ENCODE measurements at regions not wholly inside any gene's neighbourhood (a gene's known extent, or its start where the extent isn't known, plus 50 kb on each side); places are given as distances from the start of the nearest gene placed in this dataset.

- H3K4me3 ChIP-seq (ENCODE audit: low read depth, low read length), result no peak overlapping the region
- DNase-seq (ENCODE audit: low read depth), result no peak
- TF ChIP-seq CTCF (IDR thresholded peaks at IDR 0.05; ENCODE audit: low read depth, low read length) (no peak), MAX (IDR thresholded peaks at IDR 0.05; ENCODE audit: low read depth, low read length) (no peak), POLR2A (IDR thresholded peaks at IDR 0.05; ENCODE audit: extremely low read depth, insufficient read length) (no peak), MYC (IDR thresholded peaks at IDR 0.05; ENCODE audit: low read depth, low read length) (no peak)
These were observed 705.6 kb upstream of the FOXG1 start for GRCh38 chr14:28061006-28061405.

- TF ChIP-seq MAX (IDR thresholded peaks at IDR 0.05; ENCODE audit: low read depth, low read length), result no peak
- TF ChIP-seq MYC (IDR thresholded peaks at IDR 0.05; ENCODE audit: low read depth, low read length), result no peak
- no peak for DNase-seq (ENCODE audit: low read depth)
- H3K4me3 ChIP-seq (ENCODE audit: low read depth, low read length), result no peak overlapping the region
These were observed 689.6 kb upstream of the FOXG1 start for GRCh38 chr14:28077021-28077420.

- TF ChIP-seq CTCF (IDR thresholded peaks at IDR 0.05; ENCODE audit: low read depth, low read length), result no peak
- no peak for TF ChIP-seq MAX (IDR thresholded peaks at IDR 0.05; ENCODE audit: low read depth, low read length)
- no peak for TF ChIP-seq POLR2A (IDR thresholded peaks at IDR 0.05; ENCODE audit: extremely low read depth, insufficient read length)
- no peak for TF ChIP-seq MYC (IDR thresholded peaks at IDR 0.05; ENCODE audit: low read depth, low read length)
- H3K4me3 ChIP-seq (ENCODE audit: low read depth, low read length), result no peak overlapping the region
- no peak for DNase-seq (ENCODE audit: low read depth)
These were observed 683.2 kb upstream of the FOXG1 start for GRCh38 chr14:28083389-28083788.

GRCh38 chr14:28088125-28088524 lies 678.5 kb upstream of the FOXG1 start:
- TF ChIP-seq MYC (IDR thresholded peaks at IDR 0.05; ENCODE audit: low read depth, low read length) (no peak), POLR2A (IDR thresholded peaks at IDR 0.05; ENCODE audit: extremely low read depth, insufficient read length) (no peak), MAX (IDR thresholded peaks at IDR 0.05; ENCODE audit: low read depth, low read length) (no peak), CTCF (IDR thresholded peaks at IDR 0.05; ENCODE audit: low read depth, low read length) (no peak)
- no peak overlapping the region for H3K4me3 ChIP-seq (ENCODE audit: low read depth, low read length)

GRCh38 chr14:28097585-28097984 lies 669.0 kb upstream of the FOXG1 start:
- H3K4me3 ChIP-seq (ENCODE audit: low read depth, low read length), result no peak overlapping the region
- DNase-seq (ENCODE audit: low read depth), result no peak
- TF ChIP-seq MAX (IDR thresholded peaks at IDR 0.05; ENCODE audit: low read depth, low read length) (no peak), POLR2A (IDR thresholded peaks at IDR 0.05; ENCODE audit: extremely low read depth, insufficient read length) (no peak), CTCF (IDR thresholded peaks at IDR 0.05; ENCODE audit: low read depth, low read length) (no peak), MYC (IDR thresholded peaks at IDR 0.05; ENCODE audit: low read depth, low read length) (no peak)

More at GRCh38 chr14:28088125-28088524, 678.5 kb upstream of the FOXG1 start:
- DNase-seq (ENCODE audit: low read depth), result no peak

GRCh38 chr14:28098856-28099255 lies 667.7 kb upstream of the FOXG1 start:
- no peak for DNase-seq (ENCODE audit: low read depth)
- TF ChIP-seq MAX (IDR thresholded peaks at IDR 0.05; ENCODE audit: low read depth, low read length) (no peak), CTCF (IDR thresholded peaks at IDR 0.05; ENCODE audit: low read depth, low read length) (no peak), POLR2A (IDR thresholded peaks at IDR 0.05; ENCODE audit: extremely low read depth, insufficient read length) (no peak), MYC (IDR thresholded peaks at IDR 0.05; ENCODE audit: low read depth, low read length) (no peak)
- no peak overlapping the region for H3K4me3 ChIP-seq (ENCODE audit: low read depth, low read length)
